GM12865 (cell line): ENCODE measurements at regions not wholly inside any gene's neighbourhood (a gene's known extent, or its start where the extent isn't known, plus 50 kb on each side); places are given as distances from the start of the nearest gene placed in this dataset.

Experiments used
- DNase-seq: peaks from one replicate; pipeline ENCODE4 v3.0.0; 2010; ENCODE audit warnings: low read depth
- H3K4me3 ChIP-seq: 2 replicates; pipeline ENCODE4 v1.5.1; 2011; ENCODE audit warnings: mild to moderate bottlenecking, low read depth, low read length, control low read depth
- TF ChIP-seq, protein P1 (sequence below): IDR thresholded peaks from 2 replicates; pipeline ENCODE4 v1.5.1; 2011; ENCODE audit warnings: low read length, control low read depth, low read depth, inconsistent platforms; ENCODE audit not compliant: insufficient read depth; ENCODE audit errors: missing control alignments

DNA sequence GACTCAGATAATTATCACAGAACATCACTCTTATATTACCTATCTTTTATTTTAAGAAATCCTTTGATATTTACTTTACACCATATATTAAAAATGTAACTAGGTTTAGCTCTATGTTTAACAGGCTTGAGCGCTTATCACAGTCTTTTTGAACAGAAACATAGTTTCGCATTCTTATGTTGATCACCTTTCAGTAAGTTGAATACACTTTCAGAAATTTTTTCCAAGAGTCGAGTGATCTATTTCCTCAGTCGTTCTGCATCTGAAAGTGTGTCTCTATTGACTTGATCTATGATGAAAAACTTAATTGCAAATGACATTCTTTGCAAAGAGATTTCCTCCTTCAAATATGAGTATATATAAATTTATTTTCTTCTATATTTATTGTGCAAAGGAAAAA lies 516.6 kb upstream of the KCNMB2 start:
- no peak for DNase-seq
- TF ChIP-seq, protein P1, sequence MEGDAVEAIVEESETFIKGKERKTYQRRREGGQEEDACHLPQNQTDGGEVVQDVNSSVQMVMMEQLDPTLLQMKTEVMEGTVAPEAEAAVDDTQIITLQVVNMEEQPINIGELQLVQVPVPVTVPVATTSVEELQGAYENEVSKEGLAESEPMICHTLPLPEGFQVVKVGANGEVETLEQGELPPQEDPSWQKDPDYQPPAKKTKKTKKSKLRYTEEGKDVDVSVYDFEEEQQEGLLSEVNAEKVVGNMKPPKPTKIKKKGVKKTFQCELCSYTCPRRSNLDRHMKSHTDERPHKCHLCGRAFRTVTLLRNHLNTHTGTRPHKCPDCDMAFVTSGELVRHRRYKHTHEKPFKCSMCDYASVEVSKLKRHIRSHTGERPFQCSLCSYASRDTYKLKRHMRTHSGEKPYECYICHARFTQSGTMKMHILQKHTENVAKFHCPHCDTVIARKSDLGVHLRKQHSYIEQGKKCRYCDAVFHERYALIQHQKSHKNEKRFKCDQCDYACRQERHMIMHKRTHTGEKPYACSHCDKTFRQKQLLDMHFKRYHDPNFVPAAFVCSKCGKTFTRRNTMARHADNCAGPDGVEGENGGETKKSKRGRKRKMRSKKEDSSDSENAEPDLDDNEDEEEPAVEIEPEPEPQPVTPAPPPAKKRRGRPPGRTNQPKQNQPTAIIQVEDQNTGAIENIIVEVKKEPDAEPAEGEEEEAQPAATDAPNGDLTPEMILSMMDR, result no peak
- H3K4me3 ChIP-seq, result no peak overlapping the region

DNA sequence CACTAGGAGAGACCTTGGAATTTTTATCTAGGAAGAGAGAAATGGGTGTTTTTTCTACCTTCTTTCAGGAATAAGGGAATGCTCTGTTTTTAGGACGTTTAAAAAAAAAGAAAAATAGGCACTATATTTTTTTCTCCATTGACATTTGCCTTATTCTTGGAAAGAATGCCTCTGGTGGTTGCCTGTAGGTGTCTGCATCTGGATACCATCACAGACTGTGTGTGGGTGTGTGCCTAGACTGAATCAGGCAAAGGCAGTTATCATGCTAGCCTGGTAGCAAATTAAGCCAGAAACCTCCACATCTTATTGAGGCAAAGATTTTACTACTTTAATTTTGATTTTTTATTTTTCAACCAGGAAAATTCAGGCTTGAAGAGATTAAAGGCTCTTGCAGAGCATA lies 513.6 kb upstream of the KCNMB2 start:
- no peak overlapping the region for H3K4me3 ChIP-seq
- no peak for DNase-seq
- TF ChIP-seq, protein P1, result no peak

DNA sequence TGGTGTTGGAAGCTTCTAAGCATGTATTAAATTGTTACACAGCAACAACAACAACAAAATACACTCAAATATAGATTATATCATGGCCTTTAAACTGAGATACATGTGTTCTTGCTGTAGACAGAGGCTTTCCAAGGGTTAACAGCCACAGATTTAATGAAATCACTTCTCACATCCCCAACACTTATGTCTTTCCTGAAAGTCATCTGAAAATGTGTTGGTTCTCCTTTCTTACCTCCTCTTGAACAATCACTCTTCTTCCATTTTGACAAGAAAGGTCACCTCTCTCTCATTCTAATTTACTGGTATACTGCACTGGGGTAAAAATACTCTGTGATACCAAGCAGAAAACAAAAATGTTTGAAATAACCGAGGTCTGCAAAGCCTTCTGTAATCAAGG lies 507.3 kb upstream of the KCNMB2 start:
- TF ChIP-seq, protein P1, result no peak
- no peak overlapping the region for H3K4me3 ChIP-seq
- DNase-seq, result no peak

DNA sequence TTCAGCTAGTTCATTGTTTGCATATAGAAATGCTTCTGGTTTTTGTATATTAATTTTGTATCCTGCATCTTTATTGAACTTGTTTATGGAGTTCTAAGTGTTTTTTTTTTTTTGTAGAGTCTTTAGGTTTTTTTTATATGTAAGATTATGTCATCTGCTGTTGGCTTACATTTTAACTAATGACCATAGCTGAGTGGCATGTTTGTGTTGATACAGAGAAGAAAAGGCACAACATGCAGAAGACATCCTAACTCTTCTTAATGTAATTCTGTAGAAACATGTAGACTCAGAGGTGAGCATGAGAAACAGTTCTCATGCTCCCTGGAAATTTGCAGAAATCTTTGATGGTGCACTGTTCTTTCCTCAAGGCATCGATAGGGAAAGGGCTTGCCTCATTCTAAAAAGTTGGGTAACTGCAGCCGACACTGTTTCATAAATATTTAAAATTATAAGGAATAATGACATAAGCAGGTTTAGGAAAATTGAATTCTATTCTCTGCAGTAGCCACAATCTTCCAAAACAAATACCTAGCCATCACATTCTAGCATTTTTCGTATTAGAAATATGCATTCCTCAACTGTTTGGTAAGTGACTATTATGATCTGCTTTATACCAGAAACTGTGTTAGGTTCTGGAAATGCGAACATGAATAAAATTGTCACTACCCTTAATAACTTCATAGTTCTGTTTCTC lies 499.6 kb upstream of the KCNMB2 start:
- no peak for DNase-seq
- no peak overlapping the region for H3K4me3 ChIP-seq
- TF ChIP-seq, protein P1, result no peak

DNA sequence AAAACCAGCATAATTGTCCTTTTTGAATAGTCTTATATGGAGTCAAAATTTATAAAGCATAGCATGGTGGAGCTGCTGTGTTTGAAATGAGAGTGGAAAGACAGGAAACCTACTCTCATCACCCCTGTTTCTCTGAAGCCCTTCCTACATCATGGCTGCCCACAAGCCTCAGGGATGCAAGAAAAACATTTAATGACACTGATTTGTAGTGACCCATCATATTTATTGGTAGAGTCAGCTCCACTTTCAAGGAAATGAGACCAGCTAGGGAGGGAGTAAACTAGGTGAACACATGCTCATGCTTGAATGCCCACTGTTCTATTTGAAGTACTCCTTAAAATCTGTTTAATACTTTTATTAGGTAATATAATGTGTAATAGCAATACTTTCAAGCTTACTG lies 494.3 kb upstream of the KCNMB2 start:
- H3K4me3 ChIP-seq, result no peak overlapping the region
- DNase-seq, result no peak
- TF ChIP-seq, protein P1, result no peak

DNA sequence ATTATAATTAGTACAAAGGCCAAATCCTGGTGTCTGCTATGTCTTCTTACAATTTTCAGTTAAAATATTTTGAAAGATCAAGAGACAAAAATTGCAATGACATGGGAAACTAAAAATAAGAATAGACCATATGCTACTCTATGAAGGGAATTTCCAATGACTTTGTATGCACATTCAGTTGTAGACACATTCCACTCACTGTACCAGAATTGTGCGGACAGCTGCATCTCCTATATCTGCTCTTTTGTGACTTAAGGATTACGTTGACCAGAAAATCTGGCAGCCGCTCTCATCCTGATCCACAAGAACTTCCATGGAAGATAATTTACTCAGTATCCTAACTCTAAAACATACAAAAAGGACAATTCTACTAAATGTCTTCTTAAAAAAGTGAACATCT lies 493.9 kb upstream of the KCNMB2 start:
- TF ChIP-seq, protein P1, result no peak
- no peak for DNase-seq
- H3K4me3 ChIP-seq, result no peak overlapping the region

DNA sequence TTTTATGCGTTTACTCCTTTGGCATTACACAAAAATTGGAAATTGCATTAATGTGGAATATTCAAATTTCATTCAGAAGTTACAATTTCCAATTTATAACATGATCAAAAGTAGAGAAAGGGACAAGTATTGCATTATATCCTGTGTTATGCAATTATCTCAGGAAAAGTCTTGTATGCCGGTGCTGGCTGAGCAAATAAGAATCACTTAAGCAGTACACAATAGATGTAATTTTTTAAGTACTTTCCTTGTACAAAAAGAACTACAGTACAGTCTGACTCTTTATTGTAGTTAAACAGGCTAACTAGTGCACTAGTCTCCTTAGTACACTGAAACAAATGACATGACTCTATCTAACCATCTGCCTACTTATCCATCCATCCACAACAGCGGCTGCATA lies 493.2 kb upstream of the KCNMB2 start:
- DNase-seq, result no peak
- TF ChIP-seq, protein P1, result no peak
- no peak overlapping the region for H3K4me3 ChIP-seq
